ENCODE measurements at regions not wholly inside any gene's neighbourhood (a gene's known extent, or its start where the extent isn't known, plus 50 kb on each side); places are given as distances from the start of the nearest gene placed in this dataset.
A peak's percentile ranks its signal among the peaks of the same experiment; 100 is the strongest.

DNA sequence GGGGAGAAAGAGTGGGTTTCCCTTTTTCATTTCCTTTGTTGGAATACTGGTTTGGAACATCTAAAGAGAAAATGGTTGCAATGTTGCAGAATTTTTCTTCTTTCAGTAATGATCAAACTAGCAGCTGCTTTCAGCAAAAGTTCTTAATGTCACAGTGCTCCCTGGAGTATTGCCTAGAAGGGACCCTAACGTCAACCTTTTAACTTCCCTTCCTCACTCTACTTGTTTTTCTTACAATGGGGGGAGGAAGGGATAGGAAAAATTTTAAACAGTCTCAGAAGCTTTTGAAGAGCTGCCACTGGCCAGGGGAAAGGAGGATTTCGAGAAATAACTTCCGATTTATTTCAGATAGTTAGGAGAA, 521.8 kb downstream of the MED13L start:
- no peaks in the 10 kb centered on the region for H3K9me3 ChIP-seq
- WGBS (ENCODE audit: insufficient coverage, low coverage, low lambda C conversion rate, missing lambda C conversion rate), result 11% methylated on average over 3 of the region's 3 CpGs
- no peak overlapping the region for H3K4me3 ChIP-seq
- ATAC-seq (no peak), DNase-seq (no peak)
- no peaks in the 10 kb centered on the region for H3K4me1 ChIP-seq
- peaks cover 0 to 9% of the 10 kb centered on the region in 2 donors for H3K27me3 ChIP-seq
- TF ChIP-seq POLR2A (IDR thresholded peaks at IDR 0.05), result no peak
- TF ChIP-seq CTCF (IDR thresholded peaks at IDR 0.05), result no peak
- no peak overlapping the region for H3K27ac ChIP-seq
- intact Hi-C loops (cut with DNase I), result no loop called here
- no peaks in the 10 kb centered on the region for H3K36me3 ChIP-seq

- DNase-seq (no peak), ATAC-seq (no peak)
- 50% methylated on average over 9 of the region's 9 CpGs for WGBS (ENCODE audit: insufficient coverage, low coverage, low lambda C conversion rate, missing lambda C conversion rate)
- Histone ChIP-seq H3K9me3 (no peaks in the 10 kb centered on the region), H3K27me3 (peaks cover 0 to 9% of the 10 kb centered on the region in 2 donors), H3K4me1 (no peaks in the 10 kb centered on the region), H3K36me3 (no peaks in the 10 kb centered on the region), H3K4me3 (no peak overlapping the region), H3K27ac (no peak overlapping the region)
- intact Hi-C loops (cut with DNase I), result no loop called here
- TF ChIP-seq POLR2A (IDR thresholded peaks at IDR 0.05), result no peak
- no peak for TF ChIP-seq CTCF (IDR thresholded peaks at IDR 0.05)
Measured at GRCh38 chr12:115755061-115755724, 522.3 kb downstream of the MED13L start.

GRCh38 chr12:115752913-115753726, 524.4 kb downstream of the MED13L start:
- peaks cover 0 to 9% of the 10 kb centered on the region in 2 donors for H3K27me3 ChIP-seq
- no peak for DNase-seq
- H3K36me3 ChIP-seq, result no peaks in the 10 kb centered on the region
- H3K9me3 ChIP-seq, result no peaks in the 10 kb centered on the region
- ATAC-seq, result peak; percentile 87 to 95 (median 94)
- intact Hi-C loops (cut with DNase I), result loop anchor here in 1 of 2 donors (5.0 kb wide), 1 partner anchor 1086 kb away; no protein-coding TSS in a partner anchor
- 43% methylated on average over 5 of the region's 5 CpGs for WGBS (ENCODE audit: insufficient coverage, low coverage, low lambda C conversion rate, missing lambda C conversion rate)
- TF ChIP-seq CTCF (IDR thresholded peaks at IDR 0.05) (peak; percentile 54 to 69 (median 62)), POLR2A (IDR thresholded peaks at IDR 0.05) (no peak)
- H3K4me1 ChIP-seq, result no peaks in the 10 kb centered on the region
- no peak overlapping the region for H3K27ac ChIP-seq
- H3K4me3 ChIP-seq, result no peak overlapping the region

DNA sequence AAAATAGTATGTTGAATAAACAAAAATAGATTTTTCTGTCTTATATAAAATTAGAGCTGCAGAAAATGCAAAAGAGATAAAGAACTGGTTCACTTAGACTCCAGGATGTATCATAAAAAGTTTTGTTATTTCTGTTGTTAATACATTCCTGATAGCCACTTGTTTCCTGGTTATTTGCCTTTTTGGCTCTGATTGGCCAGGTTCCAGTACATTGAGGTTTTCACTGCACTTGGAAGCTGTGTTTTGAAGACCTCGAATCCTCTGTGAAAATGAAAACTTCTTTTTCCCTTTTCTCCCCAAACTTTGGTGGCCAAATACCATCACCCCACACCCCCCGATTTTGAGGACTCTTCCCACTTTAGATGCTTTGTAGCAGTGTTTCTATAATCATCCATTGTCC, 525.3 kb downstream of the MED13L start:
- ATAC-seq, result no peak
- intact Hi-C loops (cut with DNase I), result loop anchor here in 1 of 2 donors (5.0 kb wide), 1 partner anchor 1085 kb away; no protein-coding TSS in a partner anchor
- 41% methylated on average over 2 of the region's 2 CpGs for WGBS (ENCODE audit: insufficient coverage, low coverage, low lambda C conversion rate, missing lambda C conversion rate)
- Histone ChIP-seq H3K27ac (no peak overlapping the region), H3K9me3 (no peaks in the 10 kb centered on the region), H3K27me3 (peaks cover 0 to 4% of the 10 kb centered on the region in 2 donors), H3K36me3 (no peaks in the 10 kb centered on the region), H3K4me3 (no peak overlapping the region), H3K4me1 (no peaks in the 10 kb centered on the region)
- TF ChIP-seq POLR2A (IDR thresholded peaks at IDR 0.05) (no peak), CTCF (IDR thresholded peaks at IDR 0.05) (no peak)
- no peak for DNase-seq
